ENCODE measurements at regions not wholly inside any gene's neighbourhood (a gene's known extent, or its start where the extent isn't known, plus 50 kb on each side); places are given as distances from the start of the nearest gene placed in this dataset.

DNA sequence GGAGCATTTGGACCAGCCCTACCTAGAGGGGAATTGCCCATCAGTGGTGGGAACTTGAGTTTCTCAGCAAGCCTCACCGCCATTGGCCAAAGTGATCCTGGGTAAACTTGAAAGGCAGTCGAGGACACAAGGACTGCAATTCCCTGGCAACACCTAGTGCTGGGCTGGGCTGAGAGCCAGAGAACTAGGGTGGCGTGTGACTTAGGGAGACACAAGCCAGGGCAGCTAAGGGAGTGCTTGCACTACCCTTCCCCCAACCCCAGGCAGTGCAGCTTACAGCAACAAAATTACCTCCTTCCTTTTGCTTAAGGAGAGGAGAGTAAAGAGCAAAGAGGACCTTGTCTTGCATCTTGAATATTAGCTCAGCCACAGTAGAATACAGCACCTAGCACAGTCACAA, 176.9 kb upstream of the PRMT6 start:
- TF ChIP-seq, protein P1, sequence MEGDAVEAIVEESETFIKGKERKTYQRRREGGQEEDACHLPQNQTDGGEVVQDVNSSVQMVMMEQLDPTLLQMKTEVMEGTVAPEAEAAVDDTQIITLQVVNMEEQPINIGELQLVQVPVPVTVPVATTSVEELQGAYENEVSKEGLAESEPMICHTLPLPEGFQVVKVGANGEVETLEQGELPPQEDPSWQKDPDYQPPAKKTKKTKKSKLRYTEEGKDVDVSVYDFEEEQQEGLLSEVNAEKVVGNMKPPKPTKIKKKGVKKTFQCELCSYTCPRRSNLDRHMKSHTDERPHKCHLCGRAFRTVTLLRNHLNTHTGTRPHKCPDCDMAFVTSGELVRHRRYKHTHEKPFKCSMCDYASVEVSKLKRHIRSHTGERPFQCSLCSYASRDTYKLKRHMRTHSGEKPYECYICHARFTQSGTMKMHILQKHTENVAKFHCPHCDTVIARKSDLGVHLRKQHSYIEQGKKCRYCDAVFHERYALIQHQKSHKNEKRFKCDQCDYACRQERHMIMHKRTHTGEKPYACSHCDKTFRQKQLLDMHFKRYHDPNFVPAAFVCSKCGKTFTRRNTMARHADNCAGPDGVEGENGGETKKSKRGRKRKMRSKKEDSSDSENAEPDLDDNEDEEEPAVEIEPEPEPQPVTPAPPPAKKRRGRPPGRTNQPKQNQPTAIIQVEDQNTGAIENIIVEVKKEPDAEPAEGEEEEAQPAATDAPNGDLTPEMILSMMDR (IDR thresholded peaks at IDR 0.05), result no peak
- TF ChIP-seq POLR2AphosphoS5 (IDR thresholded peaks at IDR 0.05), result no peak
